Common myeloid progenitor, CD34-positive (primary cell): ENCODE measurements at regions not wholly inside any gene's neighbourhood (a gene's known extent, or its start where the extent isn't known, plus 50 kb on each side); places are given as distances from the start of the nearest gene placed in this dataset.

Source experiments
- CTCF ChIA-PET: fragments of 350-600 bp; sonication (Branson Sonifier 250); formaldehyde crosslinking; loops from one replicate; lab custom pipeline; 2021; ENCODE audit warnings: antibody characterized with exemption; lab: Charles Lee
- POLR2A ChIA-PET: fragments of 350-600 bp; sonication (Branson Sonifier 250); formaldehyde crosslinking; loops from one replicate; lab custom pipeline; 2021; ENCODE audit warnings: antibody characterized with exemption; lab: Charles Lee
- DNase-seq, 3 donors: peaks; one replicate each; pipeline versions ENCODE4 v3.0.0 to v3.0.0-alpha.2; 2013
- H3K27ac ChIP-seq, 2 experiments: 1 replicate in 1 of 2; 2 replicates in 1 of 2; pipeline ENCODE4 v1.7.0; 2013; ENCODE audit warnings: inconsistent platforms in 2 of 2, low read length in 2 of 2, mild to moderate bottlenecking in 2 of 2, low read depth in 1 of 2, moderate library complexity in 1 of 2; ENCODE audit not compliant: severe bottlenecking in 2 of 2, insufficient read depth in 1 of 2, poor library complexity in 1 of 2
- H3K27me3 ChIP-seq, 5 experiments: replicated peaks in 2 of 5; 1 replicate in 3 of 5; 2 replicates in 2 of 5; pipeline versions ENCODE4 v1.6.1 to v1.7.0; 2013; ENCODE audit warnings: low read length in 4 of 5, mild to moderate bottlenecking in 2 of 5, moderate library complexity in 2 of 5, inconsistent platforms in 1 of 5; ENCODE audit not compliant: insufficient read depth in 5 of 5, control insufficient read depth in 4 of 5
- H3K36me3 ChIP-seq, 4 experiments: 1 replicate in 2 of 4; 2 replicates in 2 of 4; pipeline versions ENCODE4 v1.6.1 to v1.7.0; 2013; ENCODE audit warnings: low read length in 3 of 4, control low read depth in 1 of 4, mild to moderate bottlenecking in 1 of 4; ENCODE audit not compliant: control insufficient read depth in 4 of 4, insufficient read depth in 4 of 4
- H3K4me1 ChIP-seq, 4 experiments: 1 replicate in 3 of 4; 2 replicates in 1 of 4; pipeline versions ENCODE4 v1.6.1 to v1.7.1; 2013; ENCODE audit warnings: low read length in 3 of 4, mild to moderate bottlenecking in 3 of 4, control low read depth in 1 of 4, inconsistent platforms in 1 of 4, moderate library complexity in 1 of 4; ENCODE audit not compliant: control insufficient read depth in 4 of 4, insufficient read depth in 4 of 4; ENCODE audit errors: control extremely low read depth in 1 of 4
- H3K4me3 ChIP-seq, 7 experiments: 1 replicate in 4 of 7; 2 replicates in 3 of 7; pipeline versions ENCODE4 v1.5.1 to v1.7.0; 2013; ENCODE audit warnings: mild to moderate bottlenecking in 7 of 7, low read length in 6 of 7, moderate library complexity in 6 of 7, inconsistent platforms in 2 of 7, low read depth in 2 of 7, control low read depth in 1 of 7; ENCODE audit not compliant: insufficient read depth in 4 of 7, control insufficient read depth in 1 of 7; ENCODE audit errors: extremely low read depth in 1 of 7
- H3K9me3 ChIP-seq, 5 experiments: 1 replicate in 4 of 5; 2 replicates in 1 of 5; pipeline versions ENCODE4 v1.6.1 to v1.7.1; 2013; ENCODE audit warnings: low read length in 4 of 5, mild to moderate bottlenecking in 2 of 5, inconsistent platforms in 1 of 5, low read depth in 1 of 5, moderate library complexity in 1 of 5; ENCODE audit not compliant: control insufficient read depth in 4 of 5, insufficient read depth in 2 of 5; ENCODE audit errors: control extremely low read depth in 1 of 5
- WGBS: methylation state at CpG from one replicate; pipeline ENCODE4 v1.1.5; 2013; ENCODE audit not compliant: insufficient coverage; 5-methylcytosine and 5-hydroxymethylcytosine counted together

DNA sequence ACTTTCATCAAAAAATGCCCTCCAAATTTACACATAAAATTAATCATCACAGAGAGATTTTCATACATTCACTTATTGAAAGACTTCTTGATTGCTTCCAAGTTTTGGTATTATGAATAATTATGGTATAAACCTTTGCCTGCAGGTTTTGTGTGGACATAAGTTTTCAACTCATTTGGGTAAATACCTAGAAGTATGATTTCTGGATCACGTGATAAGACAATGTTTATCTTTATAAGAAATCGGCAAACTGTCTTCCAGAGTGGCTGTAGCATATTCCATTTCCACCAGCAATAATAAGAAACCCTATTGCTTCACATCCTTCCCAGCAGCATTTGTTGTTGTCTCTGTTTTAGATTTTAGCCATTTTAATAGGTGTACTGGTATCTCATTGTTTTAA is 1507.0 kb upstream of the IGFBP7 start:
- Histone ChIP-seq H3K4me1 (no peaks in the 10 kb centered on the region), H3K9me3 (peaks cover 0 to 4% (median 0%) of the 10 kb centered on the region in 5 experiments), H3K27me3 (no peaks in the 10 kb centered on the region), H3K4me3 (no peak overlapping the region), H3K36me3 (no peaks in the 10 kb centered on the region), H3K27ac (no peak overlapping the region)
- POLR2A ChIA-PET: no interaction called here
- CTCF ChIA-PET: no interaction called here
- DNase-seq: no peak
- WGBS: 100% methylated on average over 2 of the region's 2 CpGs

DNA sequence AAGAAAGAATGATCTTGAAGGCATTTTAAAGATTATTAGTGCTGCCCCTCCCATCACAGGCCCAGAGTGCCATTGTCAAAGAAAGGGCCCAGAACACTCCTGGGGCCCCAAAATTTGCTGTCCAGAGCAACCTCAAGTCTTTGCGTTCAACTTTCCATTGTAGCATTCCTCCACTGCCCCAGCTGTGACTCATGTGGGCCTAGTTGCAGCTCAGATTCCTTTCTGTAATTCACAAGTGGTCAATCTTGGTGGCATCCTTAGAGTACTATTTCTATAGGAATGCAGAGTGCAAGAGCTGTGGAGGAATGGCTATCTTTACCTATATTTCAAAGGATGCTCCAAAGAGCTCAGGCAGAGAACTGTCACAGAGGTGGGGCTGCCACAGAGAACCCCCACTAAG is 1500.8 kb upstream of the IGFBP7 start:
- Histone ChIP-seq H3K27ac (no peak overlapping the region), H3K9me3 (no peaks in the 10 kb centered on the region), H3K4me3 (no peak overlapping the region), H3K4me1 (no peaks in the 10 kb centered on the region), H3K36me3 (no peaks in the 10 kb centered on the region), H3K27me3 (no peaks in the 10 kb centered on the region)
- WGBS: 88% methylated on average over 1 of the region's 1 CpG
- ChIA-PET POLR2A (no interaction called here), CTCF (no interaction called here)
- no peak for DNase-seq

DNA sequence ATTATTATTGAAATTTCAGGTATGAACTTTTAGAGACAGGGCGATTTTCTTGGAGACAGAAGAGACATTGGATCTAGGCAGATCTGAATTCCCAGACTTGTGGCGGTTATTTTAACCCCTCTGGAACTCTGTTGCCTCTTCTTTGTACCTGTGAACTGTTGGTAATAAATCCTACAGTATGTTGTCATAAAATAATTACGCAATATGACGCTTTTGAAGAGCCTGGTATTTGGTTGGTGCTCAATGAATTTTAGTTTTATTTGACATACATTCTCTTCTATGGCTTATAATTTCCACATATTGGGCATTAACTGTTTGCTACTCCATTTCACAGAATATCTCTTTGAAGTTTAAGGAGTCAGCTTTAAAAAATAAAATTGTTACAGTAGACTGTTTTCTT is 1496.1 kb upstream of the IGFBP7 start:
- H3K27me3 ChIP-seq: no peaks in the 10 kb centered on the region
- H3K4me1 ChIP-seq: no peaks in the 10 kb centered on the region
- ChIA-PET POLR2A (no interaction called here), CTCF (no interaction called here)
- no peaks in the 10 kb centered on the region for H3K36me3 ChIP-seq
- H3K27ac ChIP-seq: no peak overlapping the region
- WGBS: 94% methylated on average over 2 of the region's 4 CpGs
- no peaks in the 10 kb centered on the region for H3K9me3 ChIP-seq
- no peak overlapping the region for H3K4me3 ChIP-seq
- no peak for DNase-seq

DNA sequence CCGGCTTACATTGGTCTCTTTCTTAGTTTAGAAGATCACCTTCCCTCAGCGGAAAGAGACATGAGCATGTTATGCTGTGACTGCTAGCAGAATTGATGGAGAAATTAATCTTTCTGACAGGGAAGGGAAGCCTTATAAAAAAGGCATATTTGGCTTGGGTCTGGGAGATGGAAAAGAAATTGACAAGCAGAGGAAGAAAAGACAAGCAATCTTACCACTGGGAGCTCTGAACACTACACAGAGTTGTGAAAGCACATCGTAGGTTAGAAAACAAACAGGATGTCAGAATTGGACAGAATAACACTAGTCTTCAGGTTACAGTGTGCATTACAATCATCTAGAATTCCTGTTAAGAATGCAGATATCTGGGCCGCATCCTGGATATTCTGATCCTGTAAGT is 1493.8 kb upstream of the IGFBP7 start:
- no peak for DNase-seq
- Histone ChIP-seq H3K36me3 (no peaks in the 10 kb centered on the region), H3K4me1 (no peaks in the 10 kb centered on the region), H3K27ac (no peak overlapping the region), H3K9me3 (no peaks in the 10 kb centered on the region), H3K27me3 (no peaks in the 10 kb centered on the region), H3K4me3 (no peak overlapping the region)
- 92% methylated on average over 3 of the region's 4 CpGs for WGBS
- ChIA-PET POLR2A (no interaction called here), CTCF (no interaction called here)

DNA sequence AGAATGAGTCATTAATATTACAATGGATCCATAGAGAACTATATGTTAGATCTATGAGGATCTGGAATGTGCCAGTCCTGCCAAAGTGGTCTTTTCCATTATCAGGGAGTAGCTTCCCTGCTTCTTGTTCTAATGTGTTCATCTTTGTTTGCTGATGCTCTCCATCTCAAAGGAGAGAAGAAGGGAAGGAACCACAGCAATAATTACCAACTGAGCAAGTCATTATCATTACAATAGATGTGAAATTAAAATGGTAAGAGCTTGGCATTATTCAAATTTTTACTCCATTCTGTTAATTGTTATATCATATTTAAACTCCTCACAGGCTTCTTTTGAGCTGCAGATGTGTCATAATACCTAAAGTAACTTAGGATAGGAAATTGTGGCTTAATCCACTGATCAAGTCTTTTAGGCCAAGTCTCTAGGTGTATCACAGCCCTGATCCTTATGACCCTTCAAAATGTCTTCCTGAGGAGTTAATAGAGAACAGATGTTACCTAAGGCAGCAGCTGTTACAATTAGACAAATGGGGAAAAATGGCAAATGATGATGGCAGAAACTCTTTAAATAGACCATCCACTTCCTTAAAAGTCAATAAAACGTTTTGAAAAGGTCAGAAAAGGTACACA is 1492.7 kb upstream of the IGFBP7 start:
- no peaks in the 10 kb centered on the region for H3K4me1 ChIP-seq
- H3K9me3 ChIP-seq: no peaks in the 10 kb centered on the region
- no CpG with 5 or more reads among the region's 1 CpG for WGBS
- no peak overlapping the region for H3K4me3 ChIP-seq
- no peaks in the 10 kb centered on the region for H3K27me3 ChIP-seq
- POLR2A ChIA-PET: no interaction called here
- CTCF ChIA-PET: interaction anchor here (0.6 kb wide), 1 partner anchor 354 kb away, joined by 4 read pairs; no protein-coding TSS in a partner anchor
- no peaks in the 10 kb centered on the region for H3K36me3 ChIP-seq
- H3K27ac ChIP-seq: no peak overlapping the region
- no peak for DNase-seq

- no peak for DNase-seq
- H3K27me3 ChIP-seq: no peaks in the 10 kb centered on the region
- ChIA-PET CTCF (no interaction called here), POLR2A (no interaction called here)
- H3K27ac ChIP-seq: no peak overlapping the region
- H3K9me3 ChIP-seq: no peaks in the 10 kb centered on the region
- WGBS: no CpG with 5 or more reads among the region's 1 CpG
- no peak overlapping the region for H3K4me3 ChIP-seq
- no peaks in the 10 kb centered on the region for H3K4me1 ChIP-seq
- no peaks in the 10 kb centered on the region for H3K36me3 ChIP-seq
Measured at GRCh38 chr4:58602022-58602421, 1491.8 kb upstream of the IGFBP7 start.

- no peaks in the 10 kb centered on the region for H3K4me1 ChIP-seq
- CTCF ChIA-PET: no interaction called here
- H3K27ac ChIP-seq: no peak overlapping the region
- H3K4me3 ChIP-seq: no peak overlapping the region
- H3K36me3 ChIP-seq: no peaks in the 10 kb centered on the region
- 100% methylated on average over 1 of the region's 2 CpGs for WGBS
- POLR2A ChIA-PET: no interaction called here
- no peak for DNase-seq
- H3K9me3 ChIP-seq: no peaks in the 10 kb centered on the region
- H3K27me3 ChIP-seq: no peaks in the 10 kb centered on the region
Measured at GRCh38 chr4:58600290-58600689, 1490.1 kb upstream of the IGFBP7 start.
